HG02884 (cell line): ENCODE measurements at regions not wholly inside any gene's neighbourhood (a gene's known extent, or its start where the extent isn't known, plus 50 kb on each side); places are given as distances from the start of the nearest gene placed in this dataset.

Source experiments
- ATAC-seq: cut with Tn5 transposase; IDR thresholded peaks from one replicate; pipeline ENCODE4 v1.9.1; 2021; ENCODE audit warnings: mild to moderate bottlenecking, moderate library complexity; ENCODE audit not compliant: unreplicated experiment

DNA sequence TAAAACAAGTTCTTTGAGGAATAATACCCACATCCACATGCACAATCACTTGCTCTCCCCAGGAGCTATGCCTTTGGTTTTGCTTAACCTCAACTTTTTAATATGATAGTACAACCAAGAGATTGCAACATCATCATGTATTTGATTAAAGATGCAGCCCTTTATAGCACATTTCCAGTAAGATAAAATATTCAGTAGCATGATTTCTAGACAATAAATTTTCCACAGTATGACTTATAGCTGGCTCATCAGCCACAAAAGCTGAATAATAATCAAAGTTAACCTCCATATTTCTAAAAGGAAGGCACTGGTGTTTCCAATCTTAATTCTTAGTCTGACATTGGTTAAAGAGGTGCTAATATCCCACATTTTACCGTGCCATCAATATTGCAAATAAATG lies 622.5 kb downstream of the TBL1XR1 start:
- ATAC-seq = no peak

DNA sequence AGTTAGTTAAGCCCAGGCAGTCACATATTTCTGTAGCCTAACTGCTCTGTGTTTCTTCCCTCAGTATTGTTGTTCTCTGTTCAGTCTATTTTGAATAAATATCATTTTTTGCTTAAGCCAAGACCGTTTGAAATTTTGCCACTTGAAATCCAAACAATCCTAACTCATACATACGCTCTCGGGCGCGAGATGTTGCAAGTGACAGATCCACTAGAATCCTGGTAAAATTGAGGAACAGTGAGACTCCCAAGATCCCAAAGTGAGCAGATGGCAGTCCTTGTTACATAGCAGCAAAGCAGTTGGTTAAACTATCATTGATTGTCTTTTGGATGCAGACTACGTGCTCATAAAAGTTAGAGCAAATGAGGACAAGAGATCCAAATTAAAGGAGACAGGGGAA lies 625.4 kb downstream of the TBL1XR1 start:
- no peak for ATAC-seq

DNA sequence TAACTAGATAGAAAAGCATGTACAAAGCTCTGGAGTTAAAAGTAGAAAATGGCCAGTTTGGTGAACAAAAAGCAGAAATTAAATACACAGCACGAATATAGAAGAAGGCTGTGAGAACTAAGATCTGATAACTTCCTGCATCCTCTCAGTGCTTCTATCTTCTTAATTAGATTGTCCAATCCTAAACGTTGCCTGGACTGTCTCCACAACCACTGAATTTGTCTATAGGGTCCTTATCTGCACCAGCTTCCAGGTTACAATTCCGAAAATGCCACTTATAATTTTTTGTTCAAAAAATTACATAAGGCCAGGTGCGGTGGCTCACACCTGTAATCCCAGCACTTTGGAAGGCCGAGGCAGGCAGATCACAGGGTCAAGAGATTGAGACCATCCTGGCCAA lies 626.3 kb downstream of the TBL1XR1 start:
- ATAC-seq = no peak

DNA sequence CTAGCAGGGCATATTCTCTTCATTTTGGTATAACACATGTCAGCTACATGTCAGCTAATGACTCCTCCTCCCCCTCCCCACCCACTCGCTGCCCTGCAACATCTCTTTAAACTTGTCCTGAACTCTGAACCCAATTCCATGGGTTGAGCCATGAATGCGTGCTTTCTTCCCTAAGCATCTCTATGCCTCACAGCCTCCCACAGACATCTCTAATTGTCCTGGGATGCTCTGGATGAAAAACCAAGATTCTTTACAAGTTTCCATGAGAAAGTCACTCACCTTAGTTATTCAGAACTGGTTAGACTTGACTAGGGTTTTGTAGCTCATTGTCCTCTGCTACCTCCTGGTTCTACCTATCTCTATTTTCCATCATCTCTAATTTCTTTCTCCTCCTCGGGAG lies 629.1 kb downstream of the TBL1XR1 start:
- ATAC-seq = no peak

DNA sequence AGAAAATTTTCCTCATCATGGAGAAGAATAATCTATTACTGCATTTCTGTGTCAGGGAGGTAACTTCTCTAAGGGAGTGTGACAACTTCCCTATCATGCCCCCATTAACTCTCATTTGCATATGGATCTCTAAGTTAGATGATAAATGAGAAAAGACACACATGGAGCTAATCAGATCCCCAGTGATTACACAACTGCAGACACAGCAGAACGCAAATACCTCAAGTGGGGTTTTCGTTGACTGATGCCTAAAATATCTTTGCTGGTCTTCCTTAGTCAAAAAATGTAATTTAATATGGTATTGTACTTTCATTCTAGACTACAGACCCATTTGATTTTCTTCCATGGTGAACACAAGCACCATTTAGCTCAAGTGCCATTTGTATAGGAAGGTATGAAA lies 630.5 kb downstream of the TBL1XR1 start:
- no peak for ATAC-seq

DNA sequence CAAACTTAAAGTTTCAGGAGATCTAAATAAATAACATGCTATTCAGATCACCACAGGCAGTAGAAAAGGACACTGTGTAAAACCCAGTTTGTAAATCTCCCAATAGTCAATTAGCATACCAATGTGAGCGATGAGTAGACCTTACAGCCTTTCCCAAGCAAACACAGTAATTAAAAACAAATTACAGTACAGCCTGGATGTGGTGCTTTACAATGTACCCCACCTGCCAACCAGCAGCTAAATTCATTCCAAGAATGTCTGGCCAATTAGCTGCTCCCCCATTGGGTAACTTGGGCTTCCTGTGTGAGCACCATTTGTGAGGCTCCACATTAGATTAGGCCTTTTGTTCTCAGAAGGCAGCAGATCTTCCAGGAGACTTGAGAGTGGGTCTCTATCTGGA lies 635.0 kb downstream of the TBL1XR1 start:
- ATAC-seq = no peak

DNA sequence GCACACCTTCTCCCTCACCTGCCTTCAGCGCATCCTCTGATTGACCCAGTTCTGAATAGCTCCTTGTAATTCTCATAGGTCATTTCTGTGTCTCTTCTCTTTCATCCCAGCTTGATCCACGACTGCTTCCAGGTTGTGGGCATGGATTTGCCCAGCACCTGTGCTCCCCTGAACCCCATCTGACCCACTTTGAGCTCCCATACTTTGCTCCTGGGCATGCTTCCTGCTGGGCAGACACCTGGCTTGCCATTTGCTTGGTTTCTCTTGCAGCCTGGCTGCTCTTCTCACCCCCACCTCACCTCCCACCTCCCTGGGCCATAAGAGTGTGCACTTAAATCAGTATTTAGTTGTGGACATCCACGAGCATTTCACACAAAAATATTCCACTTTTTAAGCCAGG lies 635.5 kb downstream of the TBL1XR1 start:
- no peak for ATAC-seq

DNA sequence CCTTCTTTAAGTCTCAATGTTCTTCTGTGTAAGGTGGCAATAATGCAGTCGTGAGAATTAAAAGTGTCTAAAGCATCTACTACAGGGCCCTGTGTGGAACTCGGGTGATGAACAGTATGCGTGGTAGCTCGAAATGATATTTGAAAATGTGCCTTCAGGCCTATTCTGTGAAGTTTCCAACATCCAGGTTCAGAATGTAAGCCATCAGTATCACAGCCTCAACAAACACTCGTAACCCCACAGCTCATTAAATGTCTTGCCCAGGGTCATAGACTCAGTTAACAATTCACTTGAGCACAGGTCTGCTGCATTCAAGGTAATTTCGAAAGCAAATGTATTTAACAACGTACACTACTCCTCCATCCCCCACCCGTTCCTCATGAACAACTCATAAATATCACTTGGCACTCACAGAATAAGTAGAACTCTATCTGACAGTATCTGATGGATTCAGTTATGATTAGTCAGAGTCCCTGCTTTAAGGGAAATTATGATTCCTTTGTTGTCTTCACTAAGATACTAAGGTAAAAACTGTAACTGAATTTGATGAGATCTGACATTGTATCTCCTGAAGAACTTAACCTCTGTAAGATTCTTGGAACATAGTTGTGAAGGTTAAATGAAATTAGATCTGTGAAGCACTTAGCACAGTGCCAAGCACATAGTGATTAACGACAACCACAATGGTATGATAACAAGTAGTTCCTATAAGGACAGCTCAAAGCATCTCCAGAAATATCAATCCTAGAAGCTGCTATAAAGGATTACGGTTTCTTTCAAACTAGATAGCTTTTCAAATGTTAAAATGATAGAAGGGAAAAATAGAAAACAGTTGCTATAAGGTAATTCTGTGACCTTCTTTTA lies 642.3 kb downstream of the TBL1XR1 start:
- ATAC-seq = no peak

DNA sequence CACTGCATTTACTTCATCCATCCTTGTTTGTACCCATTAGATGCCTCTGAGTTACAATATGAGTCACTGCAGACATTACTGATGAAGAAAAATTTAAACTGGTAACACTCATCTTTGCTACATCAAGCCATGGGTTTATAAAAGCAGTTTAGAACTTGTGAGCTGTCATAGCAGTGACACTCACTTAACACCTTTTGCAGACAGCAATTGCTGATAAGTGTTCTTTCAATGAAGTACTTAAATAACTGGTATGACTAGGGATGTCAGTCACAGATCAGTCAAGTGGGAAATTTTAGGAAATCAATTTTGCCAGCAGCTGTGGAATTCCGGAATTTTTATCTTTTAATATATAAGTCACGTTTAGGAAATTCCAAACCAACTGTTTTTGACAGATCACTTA lies 643.0 kb downstream of the TBL1XR1 start:
- ATAC-seq = no peak

DNA sequence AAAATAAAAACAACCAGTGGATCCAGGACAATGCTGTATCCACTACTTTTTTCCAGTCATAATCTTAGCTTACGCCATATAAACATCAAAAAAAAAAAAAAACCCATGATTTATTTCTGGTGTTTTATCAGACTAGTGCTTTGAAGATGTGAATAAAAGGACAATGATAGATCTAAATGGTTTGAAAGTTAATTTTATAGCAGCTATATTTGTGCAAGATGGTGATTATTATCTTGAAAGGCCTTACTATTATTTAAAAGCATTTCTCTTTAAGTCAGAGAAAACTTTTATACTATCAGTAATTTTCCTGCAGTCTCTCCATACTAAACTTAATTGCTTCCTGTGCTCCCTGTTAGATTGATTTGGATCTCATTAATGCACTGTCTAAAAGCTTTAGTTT lies 670.3 kb downstream of the TBL1XR1 start:
- ATAC-seq = no peak

DNA sequence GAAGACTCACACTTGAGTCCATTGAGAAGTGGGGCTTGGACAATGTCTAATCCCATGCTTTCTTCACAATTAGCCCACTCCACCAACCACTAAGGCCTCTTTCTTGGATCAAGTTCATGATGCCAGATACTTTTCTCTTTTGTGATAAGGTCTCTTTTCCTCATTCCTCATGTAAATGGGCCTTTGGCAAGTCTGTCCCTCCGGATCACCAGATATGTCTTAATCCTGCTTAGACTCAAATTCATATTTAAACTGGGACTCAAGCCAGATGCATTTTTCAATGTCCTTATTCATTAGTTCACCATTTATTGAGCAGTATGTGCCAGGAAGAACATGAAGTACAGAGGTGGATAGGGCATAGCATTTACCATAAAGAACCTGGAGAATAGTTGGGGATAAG lies 671.1 kb downstream of the TBL1XR1 start:
- ATAC-seq = no peak

DNA sequence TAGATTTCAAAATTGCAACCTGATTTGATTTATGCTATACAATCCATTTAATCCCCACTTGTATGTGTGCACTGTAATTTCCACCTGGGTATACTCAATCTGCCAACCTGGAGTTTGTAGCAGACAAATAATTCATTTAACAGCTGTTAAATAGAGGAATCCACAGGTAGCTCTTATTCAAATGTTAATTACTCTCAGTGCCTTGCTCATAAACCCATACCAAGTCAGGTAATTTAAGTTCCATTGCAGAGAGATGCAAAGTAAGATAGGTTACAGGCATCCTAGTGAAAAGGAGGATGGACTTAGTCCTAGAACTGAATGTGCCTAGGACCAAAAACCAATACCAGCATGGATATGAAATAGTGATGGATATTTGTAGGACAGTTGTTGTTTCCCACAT lies 674.2 kb downstream of the TBL1XR1 start:
- no peak for ATAC-seq

DNA sequence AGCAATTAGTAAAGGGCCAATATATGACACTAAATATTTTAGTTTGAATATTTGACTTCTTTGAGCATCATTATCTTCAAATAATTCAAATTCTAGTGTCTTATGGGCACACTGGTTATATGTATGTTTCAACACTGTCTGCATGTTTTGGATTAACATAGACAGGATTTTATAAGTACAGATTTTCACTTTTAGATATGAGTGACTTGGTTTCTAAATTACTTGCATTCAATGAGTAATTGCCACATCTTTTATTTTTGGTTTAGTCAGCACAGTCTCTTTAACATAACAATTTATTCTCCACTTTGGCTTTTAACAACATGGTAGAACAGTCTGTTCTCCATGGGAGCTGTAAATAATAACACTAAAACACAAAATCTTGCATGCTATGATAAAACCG lies 674.8 kb downstream of the TBL1XR1 start:
- no peak for ATAC-seq

DNA sequence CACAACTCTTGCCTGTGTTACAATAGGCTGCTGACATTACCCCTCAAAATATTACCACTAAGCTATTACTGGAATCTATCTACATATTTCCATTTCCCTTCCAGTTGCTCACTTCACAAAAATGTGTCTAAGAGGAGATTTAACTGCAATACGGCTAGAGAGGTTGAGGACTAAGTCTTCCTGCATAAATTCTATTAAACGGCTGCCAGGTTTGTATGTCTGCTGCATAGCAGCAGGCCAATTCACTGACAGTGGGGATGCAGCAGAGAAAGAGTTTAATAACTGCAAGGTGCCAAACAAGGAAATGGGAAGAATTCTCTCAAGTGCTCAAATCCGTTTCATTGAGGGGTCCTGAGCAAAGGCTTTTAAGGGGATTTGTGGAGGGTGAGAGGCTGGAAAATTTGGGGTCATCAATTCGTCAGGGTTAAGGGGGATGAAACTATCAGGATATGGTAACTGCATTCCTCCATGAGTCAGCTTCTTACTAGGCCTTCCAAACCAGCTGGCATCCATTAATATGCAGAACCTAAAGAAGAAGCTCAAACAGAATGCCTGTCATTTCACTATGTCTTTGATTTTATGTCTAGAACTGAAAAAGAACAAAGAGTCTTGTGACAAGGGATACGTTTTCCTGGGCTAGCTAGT lies 675.6 kb downstream of the TBL1XR1 start:
- ATAC-seq = no peak

DNA sequence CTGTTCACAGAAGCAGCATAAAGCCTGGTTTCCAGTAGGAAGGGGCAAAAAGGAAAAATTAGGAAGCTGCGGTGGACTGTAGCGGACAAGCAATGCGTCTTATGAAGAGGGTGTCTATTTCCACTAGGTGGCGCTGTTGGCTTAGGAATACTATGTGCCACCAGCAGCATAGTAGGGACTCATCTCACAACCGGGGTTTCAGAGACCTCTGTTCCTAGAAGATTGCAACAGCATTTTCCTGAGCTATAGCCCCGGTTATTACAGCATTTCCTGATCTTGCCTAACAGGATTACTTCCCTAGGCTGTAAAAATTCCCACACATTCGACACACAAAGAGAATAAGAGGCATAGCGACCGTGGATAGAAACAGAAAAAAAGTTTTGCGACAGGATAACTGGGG lies 683.0 kb downstream of the TBL1XR1 start:
- no peak for ATAC-seq

DNA sequence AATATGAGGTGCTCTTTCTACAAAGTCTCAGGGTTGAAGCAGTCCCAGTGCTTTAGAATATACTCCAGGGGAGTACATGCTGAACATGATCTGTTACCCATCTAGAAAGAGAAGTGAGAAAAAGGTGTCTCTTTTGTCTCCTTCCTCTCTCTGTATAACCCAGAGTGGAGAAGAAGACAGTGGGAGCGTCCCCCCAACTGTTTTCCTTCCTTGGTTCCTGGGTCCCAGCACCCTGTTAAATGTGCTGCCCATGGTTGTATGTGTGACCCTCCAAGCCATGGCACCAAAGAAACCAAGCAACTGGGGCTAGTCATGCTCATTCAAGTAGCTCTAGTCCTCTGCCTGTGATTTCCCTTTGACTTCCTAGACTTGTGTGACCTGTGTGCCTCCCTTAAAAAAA lies 683.7 kb downstream of the TBL1XR1 start:
- no peak for ATAC-seq

DNA sequence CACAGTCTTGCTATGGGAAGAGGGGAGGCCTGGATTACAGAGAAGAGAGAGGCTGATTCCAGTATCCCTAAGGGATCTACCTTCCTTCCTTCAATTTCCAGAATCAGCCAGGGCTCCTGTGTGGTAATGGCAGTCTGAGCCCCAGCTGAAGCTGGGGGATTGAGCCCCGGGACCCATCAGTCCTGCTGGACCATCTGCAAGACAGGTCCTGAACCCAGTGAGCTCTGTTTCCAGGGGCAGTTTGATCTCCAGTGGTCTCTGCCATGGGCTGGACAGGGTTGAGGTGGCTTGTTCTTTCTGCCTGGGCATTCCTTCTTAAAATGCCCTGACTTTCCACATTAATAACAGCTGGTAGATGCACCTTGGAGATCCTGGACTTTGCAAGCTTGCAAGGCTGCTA lies 685.2 kb downstream of the TBL1XR1 start:
- no peak for ATAC-seq

DNA sequence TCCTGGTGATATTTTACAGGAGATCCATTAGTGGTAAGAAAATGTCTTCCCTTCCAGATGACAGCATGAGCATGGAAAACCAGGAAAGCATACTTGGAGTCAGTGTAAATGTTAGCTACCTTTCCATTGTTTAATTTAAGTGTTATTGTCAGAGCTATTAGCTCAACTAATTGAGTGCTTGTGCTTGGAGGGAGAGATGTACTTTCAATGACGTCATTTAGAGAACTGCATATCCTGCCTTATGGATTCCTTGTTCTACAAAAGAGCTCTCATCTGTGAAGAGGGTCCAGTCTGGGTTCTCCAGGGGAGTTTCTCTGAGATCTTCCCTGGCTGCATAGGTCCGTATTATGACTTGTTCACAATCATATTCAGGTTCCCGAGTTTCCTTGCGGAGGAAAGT lies 687.2 kb downstream of the TBL1XR1 start:
- no peak for ATAC-seq

DNA sequence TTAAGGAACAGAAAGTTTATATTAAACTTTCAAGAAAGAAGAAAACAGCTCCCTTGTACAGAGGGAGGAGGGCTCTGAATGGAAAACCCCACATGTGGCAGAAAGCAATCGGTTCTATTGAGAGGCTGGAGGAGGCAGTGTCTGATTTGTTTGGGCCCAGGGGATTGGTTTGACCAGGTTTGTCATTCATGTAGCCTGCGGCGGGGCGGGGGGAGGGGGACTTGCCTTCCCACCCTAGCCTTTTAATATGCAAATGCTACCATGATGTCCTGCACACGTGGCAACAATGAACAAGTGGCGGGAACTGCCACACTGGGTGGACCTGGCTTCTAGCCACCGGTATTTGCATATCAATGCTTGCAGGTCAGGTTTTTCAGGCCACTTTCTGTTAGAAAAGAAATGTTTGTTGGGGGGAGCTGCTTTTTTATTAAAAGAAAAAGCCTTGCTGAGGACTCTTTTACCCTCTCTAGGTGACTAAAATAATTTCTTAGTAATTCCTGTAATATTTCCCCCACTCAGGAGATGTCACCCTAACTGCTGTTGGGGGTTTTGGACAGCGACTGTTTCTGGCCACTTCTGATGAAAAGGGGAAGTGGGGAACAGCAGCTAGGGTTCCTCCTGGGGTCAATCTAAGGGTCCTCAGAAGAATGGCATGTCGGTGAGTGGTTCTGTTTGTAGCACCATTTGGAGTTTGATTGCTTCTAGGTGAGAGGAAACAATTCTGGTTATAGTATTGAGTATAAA lies 691.2 kb downstream of the TBL1XR1 start:
- no peak for ATAC-seq

DNA sequence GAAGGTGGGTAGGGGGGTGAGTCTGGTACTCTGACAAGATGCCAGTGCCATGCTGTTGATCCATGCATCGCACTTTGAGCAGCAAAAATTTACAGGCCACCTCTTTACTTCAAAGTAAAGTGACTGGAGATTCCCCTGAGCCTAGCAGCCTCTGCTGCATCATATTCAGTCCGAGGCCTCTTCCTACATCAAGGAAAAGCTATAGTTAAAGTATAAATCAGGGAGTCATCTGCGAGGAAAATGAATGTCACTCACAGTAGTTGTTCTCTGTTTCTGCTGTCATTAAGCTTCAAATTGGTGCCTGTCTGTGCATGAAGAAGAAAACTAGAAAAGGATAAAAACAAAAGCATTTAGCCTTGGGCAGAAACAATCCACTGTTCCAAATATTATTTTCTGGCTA lies 706.2 kb downstream of the TBL1XR1 start:
- no peak for ATAC-seq

DNA sequence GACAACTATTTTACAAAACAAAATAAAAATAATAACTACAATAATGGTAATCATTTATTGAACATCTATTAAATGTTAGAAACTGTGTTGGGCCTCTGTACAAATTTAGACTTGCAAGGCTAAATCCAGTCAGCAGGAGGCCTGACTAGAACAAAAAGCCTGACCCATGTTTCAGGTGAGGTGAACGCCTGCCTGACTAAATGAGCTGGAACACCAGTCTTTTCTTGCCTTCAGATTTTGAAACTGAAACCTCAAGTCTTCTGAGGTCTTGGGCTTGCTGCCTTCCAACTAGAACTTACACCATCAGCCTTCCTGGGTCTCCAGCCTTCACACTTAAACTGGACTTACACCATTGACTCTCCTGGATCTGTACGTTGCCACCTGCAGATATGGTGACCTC lies 706.9 kb downstream of the TBL1XR1 start:
- ATAC-seq = no peak

DNA sequence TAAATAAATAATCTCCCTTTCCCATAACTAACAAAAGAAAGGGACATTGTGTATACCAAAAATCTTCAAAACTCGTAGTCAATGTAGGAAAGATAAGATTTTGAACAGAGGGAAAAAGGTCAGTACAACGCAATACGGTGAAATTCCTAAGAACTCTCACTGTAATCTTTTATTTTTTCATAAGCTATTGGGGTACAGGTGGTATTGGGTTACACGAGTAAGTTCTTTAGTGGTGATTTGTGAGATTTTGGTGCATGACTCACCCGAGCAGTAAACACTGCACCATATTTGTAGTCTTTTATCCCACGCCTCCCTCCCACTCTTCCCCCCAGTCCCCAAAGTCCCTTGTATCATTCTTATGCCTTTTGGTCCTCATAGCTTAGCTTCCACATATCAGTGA lies 718.0 kb downstream of the TBL1XR1 start:
- ATAC-seq = no peak
